SK-N-SH (cell line): ENCODE measurements at regions not wholly inside any gene's neighbourhood (a gene's known extent, or its start where the extent isn't known, plus 50 kb on each side); places are given as distances from the start of the nearest gene placed in this dataset.

Experiments used
- CTCF ChIA-PET: fragments of 300-600, 350-600 bp; formaldehyde crosslinking; extraction: SDS; loops from one replicate; lab custom pipeline; 2021; lab: Yijun Ruan, JAX
- POLR2A ChIA-PET: fragments of 350-600 bp; sonication (Branson Sonifier 250); formaldehyde crosslinking; extraction: SDS; loops from one replicate; lab custom pipeline; 2020; ENCODE audit warnings: antibody characterized with exemption, inconsistent platforms; lab: Yijun Ruan, JAX
- DNase-seq: peaks from one replicate; pipeline ENCODE4 v3.0.0; 2012
- H2AFZ ChIP-seq: fragments of 200-600 bp; sonication (generic); 2 replicates; pipeline ENCODE4 v1.8.1; 2016; ENCODE audit warnings: antibody characterized with exemption, mild to moderate bottlenecking, low read depth
- H3F3A ChIP-seq: fragments of 200-600 bp; sonication (generic); replicated peaks from 2 replicates; pipeline ENCODE3; 2016; ENCODE audit warnings: antibody characterized with exemption, mild to moderate bottlenecking; ENCODE audit not compliant: insufficient read depth
- H3K27ac ChIP-seq, 2 experiments: fragments of 200-500 bp in 1 of 2; fragments of 200-600 bp in 1 of 2; sonication (Bioruptor generic) in 1 of 2; sonication (generic), shearing (Covaris generic) in 1 of 2; 2 replicates each; pipeline versions ENCODE4 v1.5.1 to v1.6.1; 2014 to 2016; ENCODE audit warnings: low read depth in 2 of 2, inconsistent platforms in 1 of 2, low read length in 1 of 2, mild to moderate bottlenecking in 1 of 2, mixed read lengths in 1 of 2
- H3K27me3 ChIP-seq: fragments of 200-600 bp; sonication (generic), shearing (Covaris generic); 2 replicates; pipeline ENCODE4 v1.6.1; 2016; ENCODE audit warnings: mixed run types; ENCODE audit not compliant: insufficient read depth
- H3K36me3 ChIP-seq, 2 experiments: fragments of 200-500 bp in 1 of 2; fragments of 200-600 bp in 1 of 2; sonication (Bioruptor generic) in 1 of 2; sonication (generic) in 1 of 2; replicated peaks in 1 of 2; 2 replicates each; pipeline versions ENCODE3 to v1.5.1; 2014 to 2016; ENCODE audit warnings: low read length in 1 of 2, mild to moderate bottlenecking in 1 of 2; ENCODE audit not compliant: insufficient read depth in 2 of 2, control insufficient read depth in 1 of 2
- H3K4me1 ChIP-seq, 2 experiments: fragments of 200-500 bp in 1 of 2; fragments of 200-600 bp in 1 of 2; sonication (Bioruptor generic) in 1 of 2; sonication (generic), shearing (Covaris generic) in 1 of 2; 2 replicates each; pipeline versions ENCODE4 v1.5.1 to v1.6.1; 2014 to 2016; ENCODE audit warnings: low read depth in 1 of 2, low read length in 1 of 2, mixed run types in 1 of 2; ENCODE audit not compliant: insufficient read depth in 2 of 2, control insufficient read depth in 1 of 2
- H3K4me2 ChIP-seq: fragments of 200-600 bp; sonication (generic), shearing (Covaris generic); 2 replicates; pipeline ENCODE4 v1.6.1; 2017; ENCODE audit warnings: mixed run types
- H3K4me3 ChIP-seq, 2 experiments: fragments of 200-500 bp in 1 of 2; fragments of 200-600 bp in 1 of 2; sonication (Bioruptor generic) in 1 of 2; sonication (generic), shearing (Covaris generic) in 1 of 2; 2 replicates each; pipeline versions ENCODE4 v1.5.1 to v1.8.1; 2014 to 2016; ENCODE audit warnings: low read depth in 2 of 2, inconsistent platforms in 1 of 2, low read length in 1 of 2, mild to moderate bottlenecking in 1 of 2, mixed read lengths in 1 of 2, moderate library complexity in 1 of 2
- H3K79me2 ChIP-seq: fragments of 200-600 bp; sonication (generic); 2 replicates; pipeline ENCODE4 v1.8.1; 2017; ENCODE audit warnings: mild to moderate bottlenecking; ENCODE audit not compliant: insufficient read depth
- H3K9ac ChIP-seq: fragments of 200-600 bp; sonication (generic); 2 replicates; pipeline ENCODE4 v1.6.1; 2017; ENCODE audit warnings: mixed run types
- H3K9me2 ChIP-seq: fragments of 200-600 bp; sonication (generic); 2 replicates; pipeline ENCODE4 v1.6.1; 2017; ENCODE audit warnings: mixed run types
- H3K9me3 ChIP-seq: fragments of 200-600 bp; sonication (generic); 2 replicates; pipeline ENCODE4 v1.6.1; 2017; ENCODE audit warnings: mixed run types, mild to moderate bottlenecking, moderate library complexity
- H4K20me1 ChIP-seq: fragments of 200-600 bp; sonication (generic); 2 replicates; pipeline ENCODE4 v1.6.1; 2017; ENCODE audit warnings: mild to moderate bottlenecking, mixed run types; ENCODE audit not compliant: insufficient read depth
- FOXJ3 ChIP-seq: sonication (generic); formaldehyde crosslinking; IDR thresholded peaks from 2 replicates; pipeline ENCODE4 v1.5.1; 2020; ENCODE audit warnings: mild to moderate bottlenecking, missing genetic modification reagents
- IRF3 ChIP-seq: fragments of 150-350 bp; IDR thresholded peaks from 2 replicates; pipeline ENCODE4 v1.6.1; 2016; ENCODE audit warnings: mild to moderate bottlenecking, low read depth, low read length
- MEF2A ChIP-seq: IDR thresholded peaks from 2 replicates; pipeline ENCODE4 v1.4.0; 2012; ENCODE audit warnings: low read depth, borderline replicate concordance
- NFIC ChIP-seq: IDR thresholded peaks from 2 replicates; pipeline ENCODE4 v1.4.0; 2012; ENCODE audit warnings: borderline replicate concordance
- PBX3 ChIP-seq: IDR thresholded peaks from 2 replicates; pipeline ENCODE4; 2012
- POLR2AphosphoS5 ChIP-seq: IDR thresholded peaks from 2 replicates; pipeline ENCODE4 v1.6.1; 2012; ENCODE audit warnings: low read depth, low read length
- RFX5 ChIP-seq: IDR thresholded peaks from 2 replicates; pipeline ENCODE4 v1.6.1; 2012; ENCODE audit warnings: mild to moderate bottlenecking, improper control_type of control experiment, low read length
- SMC3 ChIP-seq: IDR thresholded peaks from 2 replicates; pipeline ENCODE4 v1.6.1; 2012; ENCODE audit warnings: low read depth, low read length, improper control_type of control experiment
- WGBS: methylation state at CpG from one replicate; pipeline ENCODE4 v1.1.6; 2017; ENCODE audit warnings: low lambda C conversion rate; 5-methylcytosine and 5-hydroxymethylcytosine counted together
- TF ChIP-seq, protein P1 (sequence below): IDR thresholded peaks from 2 replicates; pipeline ENCODE4 v1.4.0; 2012; ENCODE audit warnings: low read depth

- CTCF ChIA-PET: interaction anchor here (1.4 kb wide), 1 partner anchor 15 kb away, joined by 4 read pairs; no protein-coding TSS in a partner anchor
- H4K20me1 ChIP-seq: no peaks in the 10 kb centered on the region
- no peak overlapping the region for H2AFZ ChIP-seq
- no peaks in the 10 kb centered on the region for H3K79me2 ChIP-seq
- H3K27me3 ChIP-seq: no peaks in the 10 kb centered on the region; the same call in 1 of the 2 replicates
- no peak for TF ChIP-seq IRF3
- TF ChIP-seq, all 33 proteins: peak for 0
- Histone ChIP-seq H3K9ac (no peak overlapping the region), H3K36me3 (no peaks in the 10 kb centered on the region), H3K4me1 (no peaks in the 10 kb centered on the region; a peak in 1 of 4 replicates), H3K27ac (no peak overlapping the region), H3F3A (no peaks in the 10 kb centered on the region), H3K9me3 (no peaks in the 10 kb centered on the region), H3K9me2 (no peaks in the 10 kb centered on the region), H3K4me2 (no peak overlapping the region), H3K4me3 (no peak overlapping the region)
- POLR2A ChIA-PET: no interaction called here
- 14% methylated on average over 4 of the region's 4 CpGs for WGBS
- no peak for DNase-seq
Measured at GRCh38 chr6:137412562-137412961, 81.6 kb downstream of the OLIG3 start.

GRCh38 chr6:137409266-137409777 is 84.9 kb downstream of the OLIG3 start:
- TF ChIP-seq, protein P1, sequence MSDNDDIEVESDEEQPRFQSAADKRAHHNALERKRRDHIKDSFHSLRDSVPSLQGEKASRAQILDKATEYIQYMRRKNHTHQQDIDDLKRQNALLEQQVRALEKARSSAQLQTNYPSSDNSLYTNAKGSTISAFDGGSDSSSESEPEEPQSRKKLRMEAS: no peak
- TF ChIP-seq PBX3 (no peak), FOXJ3 (CRISPR knock-in tag) (no peak), RFX5 (no peak), NFIC (no peak), POLR2AphosphoS5 (no peak), SMC3 (no peak), IRF3 (no peak), MEF2A (no peak)
- H3K27me3 ChIP-seq: no peaks in the 10 kb centered on the region; the same call in 1 of the 2 replicates
- WGBS: 3% methylated on average over 2 of the region's 2 CpGs
- no peaks in the 10 kb centered on the region for H3K9me2 ChIP-seq
- no peak overlapping the region for H3K27ac ChIP-seq
- no peaks in the 10 kb centered on the region for H4K20me1 ChIP-seq
- H3K4me3 ChIP-seq: no peak overlapping the region
- no peaks in the 10 kb centered on the region for H3F3A ChIP-seq
- no peak for DNase-seq
- H3K9ac ChIP-seq: no peak overlapping the region
- no peaks in the 10 kb centered on the region for H3K36me3 ChIP-seq
- H3K9me3 ChIP-seq: no peaks in the 10 kb centered on the region
- CTCF ChIA-PET: no interaction called here
- H3K4me2 ChIP-seq: no peak overlapping the region
- H3K4me1 ChIP-seq: no peaks in the 10 kb centered on the region
- H2AFZ ChIP-seq: no peak overlapping the region
- no peaks in the 10 kb centered on the region for H3K79me2 ChIP-seq
- POLR2A ChIA-PET: no interaction called here
